ENCODE measurements at regions not wholly inside any gene's neighbourhood (a gene's known extent, or its start where the extent isn't known, plus 50 kb on each side); places are given as distances from the start of the nearest gene placed in this dataset.

DNA sequence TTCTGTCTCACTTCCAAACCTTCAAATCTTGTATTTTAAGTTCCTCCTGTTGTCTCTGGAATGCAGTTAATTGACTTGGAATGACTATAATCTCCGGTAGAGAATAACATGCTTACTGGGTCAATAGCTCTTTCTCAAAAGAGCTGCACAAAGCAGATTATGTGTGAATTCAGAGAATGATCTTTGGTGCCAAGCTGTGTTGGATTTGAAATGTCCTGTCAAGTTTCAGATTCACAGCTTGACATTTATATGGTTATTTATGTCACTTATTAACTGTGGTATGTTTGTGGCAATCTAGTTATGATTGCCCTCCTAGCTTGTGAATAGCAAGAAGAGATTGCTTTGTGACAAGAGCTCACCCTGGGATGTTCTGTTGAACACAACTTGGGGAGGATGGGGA lies 128.3 kb upstream of the KCNE2 start:
- H3K4me3 ChIP-seq (ENCODE audit: low read depth, low read length), result no peak overlapping the region
- TF ChIP-seq POLR2A (IDR thresholded peaks at IDR 0.05; ENCODE audit: extremely low read depth, insufficient read length) (no peak), MYC (IDR thresholded peaks at IDR 0.05; ENCODE audit: low read depth, low read length) (no peak)
- TF ChIP-seq, protein P1, sequence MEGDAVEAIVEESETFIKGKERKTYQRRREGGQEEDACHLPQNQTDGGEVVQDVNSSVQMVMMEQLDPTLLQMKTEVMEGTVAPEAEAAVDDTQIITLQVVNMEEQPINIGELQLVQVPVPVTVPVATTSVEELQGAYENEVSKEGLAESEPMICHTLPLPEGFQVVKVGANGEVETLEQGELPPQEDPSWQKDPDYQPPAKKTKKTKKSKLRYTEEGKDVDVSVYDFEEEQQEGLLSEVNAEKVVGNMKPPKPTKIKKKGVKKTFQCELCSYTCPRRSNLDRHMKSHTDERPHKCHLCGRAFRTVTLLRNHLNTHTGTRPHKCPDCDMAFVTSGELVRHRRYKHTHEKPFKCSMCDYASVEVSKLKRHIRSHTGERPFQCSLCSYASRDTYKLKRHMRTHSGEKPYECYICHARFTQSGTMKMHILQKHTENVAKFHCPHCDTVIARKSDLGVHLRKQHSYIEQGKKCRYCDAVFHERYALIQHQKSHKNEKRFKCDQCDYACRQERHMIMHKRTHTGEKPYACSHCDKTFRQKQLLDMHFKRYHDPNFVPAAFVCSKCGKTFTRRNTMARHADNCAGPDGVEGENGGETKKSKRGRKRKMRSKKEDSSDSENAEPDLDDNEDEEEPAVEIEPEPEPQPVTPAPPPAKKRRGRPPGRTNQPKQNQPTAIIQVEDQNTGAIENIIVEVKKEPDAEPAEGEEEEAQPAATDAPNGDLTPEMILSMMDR (IDR thresholded peaks at IDR 0.05; ENCODE audit: low read depth, low read length), result no peak
- TF ChIP-seq, protein P2, sequence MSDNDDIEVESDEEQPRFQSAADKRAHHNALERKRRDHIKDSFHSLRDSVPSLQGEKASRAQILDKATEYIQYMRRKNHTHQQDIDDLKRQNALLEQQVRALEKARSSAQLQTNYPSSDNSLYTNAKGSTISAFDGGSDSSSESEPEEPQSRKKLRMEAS (IDR thresholded peaks at IDR 0.05; ENCODE audit: low read depth, low read length), result no peak
- no peak for DNase-seq (ENCODE audit: low read depth)

DNA sequence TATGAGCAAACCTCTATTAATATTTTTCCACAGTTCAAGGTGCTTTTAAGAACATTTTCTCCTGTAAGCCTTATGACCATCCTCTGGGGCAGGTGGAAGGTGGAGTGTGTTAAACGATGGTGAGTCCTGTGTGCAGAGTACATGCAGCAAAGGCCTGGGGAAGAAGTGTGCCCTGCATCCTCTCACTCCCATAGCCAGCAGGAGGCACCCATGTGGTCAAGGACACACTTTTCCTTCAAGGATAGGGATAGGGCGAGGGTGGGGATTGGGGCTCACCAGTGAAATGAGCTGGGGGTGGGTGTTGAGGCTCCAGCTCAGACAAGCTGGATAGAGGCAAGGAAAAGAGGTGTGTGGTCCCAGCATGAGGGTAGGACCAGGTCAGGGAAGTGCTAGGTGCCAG lies 120.8 kb upstream of the KCNE2 start:
- H3K4me3 ChIP-seq (ENCODE audit: low read depth, low read length), result no peak overlapping the region
- DNase-seq (ENCODE audit: low read depth), result no peak
- TF ChIP-seq MYC (IDR thresholded peaks at IDR 0.05; ENCODE audit: low read depth, low read length), result no peak
- TF ChIP-seq, protein P1 (IDR thresholded peaks at IDR 0.05; ENCODE audit: low read depth, low read length), result no peak
- TF ChIP-seq, protein P2 (IDR thresholded peaks at IDR 0.05; ENCODE audit: low read depth, low read length), result no peak
- TF ChIP-seq POLR2A (IDR thresholded peaks at IDR 0.05; ENCODE audit: extremely low read depth, insufficient read length), result no peak

DNA sequence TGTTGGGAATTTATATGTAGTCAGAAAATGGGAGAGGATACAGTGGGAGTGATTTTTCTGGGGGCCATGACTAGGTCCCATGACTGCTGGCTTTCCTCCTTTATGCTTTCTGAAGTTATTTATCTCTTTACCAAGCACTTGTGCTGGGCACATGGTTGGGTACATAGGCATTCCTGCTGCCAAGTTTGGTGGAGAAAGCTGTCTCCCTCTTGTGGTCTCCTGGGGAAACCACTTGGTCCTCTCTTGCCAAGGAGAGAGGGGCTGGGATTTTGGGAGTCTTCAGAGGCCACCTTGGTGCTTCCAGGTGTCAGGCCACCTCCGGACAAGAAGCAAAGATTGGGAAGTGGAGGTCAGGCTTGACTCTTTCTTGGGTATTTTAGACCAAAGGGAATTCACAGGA lies 120.2 kb upstream of the KCNE2 start:
- no peak overlapping the region for H3K4me3 ChIP-seq (ENCODE audit: low read depth, low read length)
- no peak; the same call in 1 of the 2 replicates for TF ChIP-seq MYC (IDR thresholded peaks at IDR 0.05; ENCODE audit: low read depth, low read length)
- TF ChIP-seq, protein P1 (IDR thresholded peaks at IDR 0.05; ENCODE audit: low read depth, low read length), result peak; percentile 52
- TF ChIP-seq POLR2A (IDR thresholded peaks at IDR 0.05; ENCODE audit: extremely low read depth, insufficient read length), result no peak
- TF ChIP-seq, protein P2 (IDR thresholded peaks at IDR 0.05; ENCODE audit: low read depth, low read length), result peak; percentile 58
- DNase-seq (ENCODE audit: low read depth), result peak; percentile 55

DNA sequence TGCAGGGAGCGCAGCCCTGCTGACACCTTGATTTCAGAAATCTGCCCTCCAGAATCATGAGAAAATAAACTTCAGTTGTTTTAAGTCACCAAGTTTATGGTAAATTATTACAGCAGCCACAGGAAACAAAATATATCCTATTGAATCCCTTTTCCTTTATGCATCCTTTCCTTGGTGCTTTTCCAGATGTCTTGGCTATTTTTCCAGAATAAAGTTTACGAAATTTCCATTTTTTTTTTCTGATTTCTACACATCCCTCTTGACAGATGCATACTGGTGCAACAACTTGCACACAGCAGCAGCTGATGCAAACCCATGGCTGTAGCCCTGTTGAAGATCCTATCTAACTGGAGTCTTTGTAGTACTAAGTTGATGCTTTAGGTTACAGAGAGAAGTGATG lies 111.1 kb upstream of the KCNE2 start:
- DNase-seq (ENCODE audit: low read depth), result no peak
- TF ChIP-seq, protein P2 (IDR thresholded peaks at IDR 0.05; ENCODE audit: low read depth, low read length), result no peak
- TF ChIP-seq MYC (IDR thresholded peaks at IDR 0.05; ENCODE audit: low read depth, low read length) (no peak), POLR2A (IDR thresholded peaks at IDR 0.05; ENCODE audit: extremely low read depth, insufficient read length) (no peak)
- TF ChIP-seq, protein P1 (IDR thresholded peaks at IDR 0.05; ENCODE audit: low read depth, low read length), result no peak
- H3K4me3 ChIP-seq (ENCODE audit: low read depth, low read length), result no peak overlapping the region

DNA sequence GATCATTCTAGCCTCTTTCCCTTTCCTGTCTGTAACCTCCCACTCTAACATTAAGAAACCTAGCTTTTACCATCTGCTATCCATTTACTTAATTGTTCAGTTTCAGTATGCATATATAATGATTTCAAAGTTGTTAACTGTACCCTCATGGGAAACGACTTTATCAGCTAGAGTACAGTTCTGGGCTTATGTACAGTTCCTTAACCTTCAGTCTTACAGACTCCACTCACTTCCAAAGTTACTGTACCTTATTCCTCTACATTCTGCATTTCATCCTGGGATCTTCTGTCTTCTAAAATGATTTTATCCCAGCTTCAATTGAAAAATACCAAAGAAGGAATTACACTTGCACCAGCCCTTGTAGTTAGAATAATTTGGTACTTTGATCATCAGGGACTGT lies 108.7 kb upstream of the KCNE2 start:
- TF ChIP-seq MYC (IDR thresholded peaks at IDR 0.05; ENCODE audit: low read depth, low read length) (no peak), POLR2A (IDR thresholded peaks at IDR 0.05; ENCODE audit: extremely low read depth, insufficient read length) (no peak)
- TF ChIP-seq, protein P1 (IDR thresholded peaks at IDR 0.05; ENCODE audit: low read depth, low read length), result no peak
- TF ChIP-seq, protein P2 (IDR thresholded peaks at IDR 0.05; ENCODE audit: low read depth, low read length), result no peak
- DNase-seq (ENCODE audit: low read depth), result no peak
- no peak overlapping the region for H3K4me3 ChIP-seq (ENCODE audit: low read depth, low read length)

Data from NB4 (cell line).